ENCODE measurements at regions not wholly inside any gene's neighbourhood (a gene's known extent, or its start where the extent isn't known, plus 50 kb on each side); places are given as distances from the start of the nearest gene placed in this dataset.
"Not testable (repeated sequence)": the region's sequence is repeated elsewhere in the genome, so short reads cannot be mapped to it uniquely, and the experiment has no call there.

GRCh38 chr16:86736502-86736901, 158.2 kb downstream of the FOXL1 start:
- TF ChIP-seq EZH2phosphoT487 (IDR thresholded peaks at IDR 0.05; ENCODE audit: borderline replicate concordance, low read depth, low read length) (no peak), CTCF (conservative IDR thresholded peaks at IDR 0.05; ENCODE audit: low read length) (no peak)
- no peaks in the 10 kb centered on the region for H3K9me3 ChIP-seq (ENCODE audit: low read length)
- no peaks in the 10 kb centered on the region for H3K4me1 ChIP-seq (ENCODE audit: insufficient read depth, low read length, poor library complexity, severe bottlenecking)
- H3K36me3 ChIP-seq (ENCODE audit: insufficient read depth, low read length) = no peaks in the 10 kb centered on the region
- DNase-seq (ENCODE audit: low spot score) = no peak
- ChIA-PET POLR2A (interaction anchor here (0.6 kb wide), 1 partner anchor 22 kb away, joined by 3 read pairs; no protein-coding TSS in a partner anchor), CTCF (ENCODE audit: unreplicated experiment) (no interaction called here)
- BruUV-seq (replicated peaks) = no TSS peak
- H3K9me2 ChIP-seq (ENCODE audit: insufficient read depth, low read length) = no peaks in the 10 kb centered on the region
- no peak overlapping the region for H3K27ac ChIP-seq (ENCODE audit: low read depth, low read length, poor library complexity, severe bottlenecking)
- intact Hi-C loops (cut with micrococcal nuclease; ENCODE audit: unreplicated experiment) = no loop called here
- H4K20me1 ChIP-seq (ENCODE audit: insufficient read depth, low read length) = no peaks in the 10 kb centered on the region
- no peaks in the 10 kb centered on the region for H3K79me2 ChIP-seq (ENCODE audit: insufficient read depth, low read depth, low read length)
- H3K4me2 ChIP-seq (ENCODE audit: low read length) = no peak overlapping the region
- no peak overlapping the region for H2AFZ ChIP-seq (ENCODE audit: low read length)
- no peak overlapping the region for H3K4me3 ChIP-seq (ENCODE audit: low read depth, low read length, poor library complexity, severe bottlenecking)

GRCh38 chr16:86737083-86737482, 158.7 kb downstream of the FOXL1 start:
- ChIA-PET POLR2A (no interaction called here), CTCF (ENCODE audit: unreplicated experiment) (no interaction called here)
- no peaks in the 10 kb centered on the region for H3K36me3 ChIP-seq (ENCODE audit: insufficient read depth, low read length)
- no peaks in the 10 kb centered on the region for H3K9me3 ChIP-seq (ENCODE audit: low read length)
- TF ChIP-seq EZH2phosphoT487 (IDR thresholded peaks at IDR 0.05; ENCODE audit: borderline replicate concordance, low read depth, low read length) = no peak
- no peaks in the 10 kb centered on the region for H3K79me2 ChIP-seq (ENCODE audit: insufficient read depth, low read depth, low read length)
- no peak for DNase-seq (ENCODE audit: low spot score)
- no TSS peak for BruUV-seq (replicated peaks)
- H4K20me1 ChIP-seq (ENCODE audit: insufficient read depth, low read length) = no peaks in the 10 kb centered on the region
- intact Hi-C loops (cut with micrococcal nuclease; ENCODE audit: unreplicated experiment) = no loop called here
- no peak overlapping the region for H2AFZ ChIP-seq (ENCODE audit: low read length)
- H3K4me3 ChIP-seq (ENCODE audit: low read depth, low read length, poor library complexity, severe bottlenecking) = no peak overlapping the region
- no peaks in the 10 kb centered on the region for H3K9me2 ChIP-seq (ENCODE audit: insufficient read depth, low read length)
- no peaks in the 10 kb centered on the region for H3K4me1 ChIP-seq (ENCODE audit: insufficient read depth, low read length, poor library complexity, severe bottlenecking)
- H3K4me2 ChIP-seq (ENCODE audit: low read length) = no peak overlapping the region
- H3K27ac ChIP-seq (ENCODE audit: low read depth, low read length, poor library complexity, severe bottlenecking) = no peak overlapping the region

- H3K9me3 ChIP-seq (ENCODE audit: low read length); DNase-seq (ENCODE audit: low spot score); H3K36me3 ChIP-seq (ENCODE audit: insufficient read depth, low read length); intact Hi-C loops (cut with micrococcal nuclease; ENCODE audit: unreplicated experiment); H2AFZ ChIP-seq (ENCODE audit: low read length); H3K4me3 ChIP-seq (ENCODE audit: low read depth, low read length, poor library complexity, severe bottlenecking); H3K9me2 ChIP-seq (ENCODE audit: insufficient read depth, low read length); BruUV-seq (replicated peaks); H3K4me1 ChIP-seq (ENCODE audit: insufficient read depth, low read length, poor library complexity, severe bottlenecking); H3K27ac ChIP-seq (ENCODE audit: low read depth, low read length, poor library complexity, severe bottlenecking); H3K4me2 ChIP-seq (ENCODE audit: low read length); POLR2A ChIA-PET; H3K79me2 ChIP-seq (ENCODE audit: insufficient read depth, low read depth, low read length); H4K20me1 ChIP-seq (ENCODE audit: insufficient read depth, low read length); CTCF ChIA-PET (ENCODE audit: unreplicated experiment): not testable (repeated sequence)
These were observed 160.0 kb downstream of the FOXL1 start for GRCh38 chr16:86738322-86738721.

- ChIA-PET CTCF (ENCODE audit: unreplicated experiment) (no interaction called here), POLR2A (no interaction called here)
- no peaks in the 10 kb centered on the region for H3K36me3 ChIP-seq (ENCODE audit: insufficient read depth, low read length)
- BruUV-seq (replicated peaks) = no TSS peak
- no peak overlapping the region for H3K27ac ChIP-seq (ENCODE audit: low read depth, low read length, poor library complexity, severe bottlenecking)
- no peak overlapping the region for H3K4me3 ChIP-seq (ENCODE audit: low read depth, low read length, poor library complexity, severe bottlenecking)
- intact Hi-C loops (cut with micrococcal nuclease; ENCODE audit: unreplicated experiment) = no loop called here
- H3K4me1 ChIP-seq (ENCODE audit: insufficient read depth, low read length, poor library complexity, severe bottlenecking) = no peaks in the 10 kb centered on the region
- H3K9me2 ChIP-seq (ENCODE audit: insufficient read depth, low read length) = no peaks in the 10 kb centered on the region
- DNase-seq (ENCODE audit: low spot score) = no peak
- no peaks in the 10 kb centered on the region for H3K9me3 ChIP-seq (ENCODE audit: low read length)
- no peak overlapping the region for H3K4me2 ChIP-seq (ENCODE audit: low read length)
- no peaks in the 10 kb centered on the region for H4K20me1 ChIP-seq (ENCODE audit: insufficient read depth, low read length)
- H3K79me2 ChIP-seq (ENCODE audit: insufficient read depth, low read depth, low read length) = no peaks in the 10 kb centered on the region
- TF ChIP-seq CTCF (conservative IDR thresholded peaks at IDR 0.05; ENCODE audit: low read length) = no peak
- no peak for TF ChIP-seq EZH2phosphoT487 (IDR thresholded peaks at IDR 0.05; ENCODE audit: borderline replicate concordance, low read depth, low read length)
- no peak overlapping the region for H2AFZ ChIP-seq (ENCODE audit: low read length)
These were observed 160.8 kb downstream of the FOXL1 start for GRCh38 chr16:86739178-86739577.

All from OCI-LY7 (cell line).